Renal cortical epithelial cell (primary cell): ENCODE measurements at regions not wholly inside any gene's neighbourhood (a gene's known extent, or its start where the extent isn't known, plus 50 kb on each side); places are given as distances from the start of the nearest gene placed in this dataset.

Source experiments
- DNase-seq: peaks from one replicate; pipeline ENCODE4 v3.0.0-alpha.2; 2011; ENCODE audit warnings: low read depth

DNA sequence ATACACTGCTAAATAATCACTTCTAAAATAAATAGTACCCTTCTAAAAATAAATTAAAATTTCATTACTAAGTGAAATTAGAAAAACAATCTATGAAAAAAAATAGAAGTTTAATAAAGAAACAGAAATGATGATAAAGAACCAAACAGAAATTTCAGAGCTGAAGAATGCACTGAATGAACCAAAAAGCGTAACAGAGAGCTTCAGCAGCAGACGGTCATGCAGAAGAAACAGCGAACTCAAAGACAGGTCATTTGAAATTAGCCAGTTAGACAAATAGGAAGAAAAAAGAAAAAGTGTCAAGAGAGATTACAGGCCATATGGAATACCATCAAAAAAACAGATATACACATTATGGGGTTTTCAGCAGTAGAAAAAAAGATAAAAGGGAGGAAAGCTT lies 706.7 kb downstream of the TBC1D32 start:
- DNase-seq = no peak

DNA sequence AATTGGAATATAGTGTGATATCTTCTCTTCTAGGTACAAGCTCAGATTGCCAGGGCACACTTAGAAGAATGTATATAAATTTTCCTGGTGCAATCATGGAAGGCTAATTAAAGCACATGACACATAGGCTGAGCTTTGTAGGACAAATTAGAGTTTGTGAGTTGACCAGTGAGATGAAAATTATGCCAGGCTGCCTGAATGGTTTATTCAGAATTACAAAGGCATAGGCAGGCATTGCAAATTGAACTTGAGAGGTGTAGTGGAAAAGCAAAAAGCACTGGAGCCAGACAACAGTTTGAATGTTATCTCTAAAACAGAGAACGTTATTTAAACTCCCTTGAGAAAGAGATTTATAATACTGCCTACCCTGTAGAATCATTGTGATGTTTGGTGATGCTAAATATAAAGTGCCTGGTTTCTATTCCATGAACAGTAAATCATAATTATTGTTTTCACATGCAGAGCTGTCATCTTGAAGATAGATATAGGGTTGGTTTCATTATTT lies 712.1 kb downstream of the TBC1D32 start:
- no peak for DNase-seq

DNA sequence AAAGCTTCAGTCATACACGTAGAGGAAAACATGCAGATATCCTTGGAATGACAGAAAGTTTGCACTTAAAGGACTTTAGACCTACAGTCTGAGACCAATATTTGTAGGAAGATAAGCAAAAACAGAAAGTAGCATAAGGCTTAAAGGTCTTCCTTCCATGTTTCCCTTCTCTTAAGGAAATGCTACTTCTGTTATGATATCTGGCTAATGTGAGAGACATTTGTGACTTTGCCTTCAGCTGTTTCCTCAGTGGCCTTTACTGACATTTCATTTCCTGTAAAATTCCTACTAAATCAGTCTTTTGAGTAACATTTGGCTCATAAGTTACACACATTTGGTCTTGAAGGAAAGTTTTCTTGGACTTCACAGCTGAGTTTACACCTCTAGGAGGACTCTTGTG lies 713.4 kb downstream of the TBC1D32 start:
- DNase-seq = no peak

DNA sequence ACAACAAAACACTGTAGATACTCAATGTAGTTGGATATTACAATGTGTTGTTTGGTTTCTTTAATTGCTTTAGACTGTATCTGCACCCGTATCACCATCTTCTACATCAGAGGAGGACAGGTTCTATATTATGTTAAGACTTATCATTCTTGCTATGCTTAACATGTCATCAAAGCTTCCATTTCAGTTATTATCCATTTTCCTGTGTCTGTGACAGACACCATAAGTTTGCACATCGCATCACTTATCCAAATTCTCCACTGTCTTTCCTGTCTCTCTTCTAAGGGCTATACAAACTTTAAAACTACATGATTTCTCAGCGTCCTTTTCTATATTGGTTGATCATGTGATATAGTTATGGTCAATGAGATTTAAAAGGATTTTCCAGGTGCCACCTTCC lies 719.0 kb downstream of the TBC1D32 start:
- DNase-seq = no peak

DNA sequence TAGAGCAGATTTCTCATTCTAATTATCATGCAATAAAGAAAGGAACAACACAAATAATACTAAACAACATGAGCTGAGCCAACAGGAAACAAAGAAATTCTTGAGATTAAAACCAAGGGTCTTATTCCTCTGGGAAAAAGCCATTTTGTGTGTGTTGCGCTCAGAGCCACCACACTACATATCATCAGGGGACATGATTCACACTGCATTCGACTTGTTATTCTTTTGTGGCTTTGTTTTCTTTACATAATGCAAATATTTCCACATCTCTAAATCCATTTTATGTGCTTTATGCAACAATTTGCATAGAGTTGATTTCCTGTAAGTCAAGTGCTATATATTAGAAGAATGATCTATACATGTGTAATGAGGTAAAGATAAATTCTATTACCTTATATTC lies 719.6 kb downstream of the TBC1D32 start:
- no peak for DNase-seq

DNA sequence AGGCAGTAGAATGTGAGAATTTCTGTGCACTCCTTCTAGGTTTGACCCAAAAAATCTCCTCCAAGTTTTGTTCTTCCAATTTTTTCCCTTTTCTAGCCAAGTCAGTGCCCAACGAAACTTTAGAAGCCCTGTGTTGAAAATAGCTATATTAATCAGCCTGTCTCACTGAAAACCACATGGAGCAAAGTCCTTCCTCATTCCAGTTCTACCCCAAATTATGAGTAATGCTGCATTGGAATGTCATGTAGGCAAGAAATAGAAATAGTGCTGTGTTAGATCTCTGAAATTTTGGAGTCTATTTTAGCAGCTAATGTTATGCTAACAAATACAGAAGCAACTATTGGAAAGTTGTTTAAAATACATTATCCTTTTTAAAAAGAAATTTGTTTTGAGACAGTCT lies 725.5 kb downstream of the TBC1D32 start:
- DNase-seq = peak; percentile 18

DNA sequence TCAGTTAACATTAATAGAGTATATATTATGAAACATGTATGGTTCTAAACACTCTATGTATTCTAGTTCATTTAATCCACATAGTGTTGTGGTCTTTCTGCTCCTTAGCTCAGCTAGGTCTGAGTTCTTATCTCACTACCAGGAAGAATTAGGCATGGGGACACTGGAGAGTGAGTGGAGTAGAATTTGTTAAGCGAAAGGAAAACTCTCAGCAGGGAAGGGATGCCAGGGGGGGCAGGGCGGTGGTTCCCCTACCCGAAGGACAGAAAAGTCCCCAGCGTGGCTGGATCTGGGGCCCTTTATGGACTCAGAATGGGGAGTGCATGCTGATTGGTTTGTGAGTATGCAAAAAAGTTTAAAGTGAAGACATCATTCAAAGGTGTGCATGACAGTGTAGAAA lies 727.5 kb downstream of the TBC1D32 start:
- no peak for DNase-seq

DNA sequence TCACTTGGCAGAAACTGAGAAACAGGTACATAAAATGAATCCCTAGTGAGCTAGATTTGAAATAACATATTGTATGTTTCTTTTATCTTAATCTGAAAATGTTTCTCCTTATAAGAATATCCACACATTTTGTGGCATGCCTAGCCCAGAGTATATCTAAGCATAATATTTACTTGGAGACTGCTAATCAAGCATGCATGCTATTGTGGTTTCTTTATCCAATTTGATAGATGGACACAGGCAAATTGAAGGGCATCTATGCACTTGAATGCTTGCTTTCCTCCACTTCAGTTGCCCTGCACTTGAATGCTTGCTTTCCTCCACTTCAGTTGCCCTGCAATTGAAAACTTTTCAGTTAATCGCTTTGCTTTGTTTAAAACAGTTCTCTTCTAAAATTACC lies 729.8 kb downstream of the TBC1D32 start:
- no peak for DNase-seq

DNA sequence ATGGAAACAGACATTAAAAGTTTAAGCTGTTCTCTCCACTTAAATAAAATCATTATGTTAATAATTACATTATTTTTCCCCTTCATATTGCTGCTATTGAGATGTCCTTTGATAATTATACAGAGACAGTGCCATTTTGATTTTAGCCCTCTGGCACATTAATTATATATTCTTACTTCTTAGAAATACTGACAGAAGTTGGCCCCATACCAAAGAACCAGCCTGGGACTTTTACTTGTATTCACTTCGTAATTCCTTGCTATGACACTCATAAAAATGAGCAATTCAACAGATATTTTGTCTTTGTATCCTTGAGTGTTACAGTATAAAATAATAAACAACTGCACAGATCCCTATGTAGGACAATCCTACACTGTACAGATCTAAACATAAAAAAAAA lies 743.7 kb downstream of the TBC1D32 start:
- DNase-seq = no peak

DNA sequence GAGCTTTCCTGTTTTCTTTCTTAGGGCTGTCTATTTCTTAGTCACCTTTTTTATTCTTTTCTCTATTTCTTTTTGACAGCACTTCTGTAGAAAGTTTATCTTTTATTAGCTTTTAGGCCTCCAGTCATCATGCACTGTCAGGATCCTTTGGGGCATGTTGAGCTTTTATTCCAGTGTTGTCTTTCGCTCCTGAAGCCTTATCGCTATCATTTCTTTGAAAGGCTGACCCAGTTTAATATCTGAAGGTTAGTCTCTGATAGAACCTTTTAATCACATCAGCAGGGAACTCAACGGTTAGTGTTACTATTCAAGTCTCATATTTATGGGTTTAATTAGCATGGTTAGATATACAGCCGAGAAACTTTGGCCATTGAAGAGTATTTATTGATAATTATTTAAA lies 745.9 kb downstream of the TBC1D32 start:
- no peak for DNase-seq

DNA sequence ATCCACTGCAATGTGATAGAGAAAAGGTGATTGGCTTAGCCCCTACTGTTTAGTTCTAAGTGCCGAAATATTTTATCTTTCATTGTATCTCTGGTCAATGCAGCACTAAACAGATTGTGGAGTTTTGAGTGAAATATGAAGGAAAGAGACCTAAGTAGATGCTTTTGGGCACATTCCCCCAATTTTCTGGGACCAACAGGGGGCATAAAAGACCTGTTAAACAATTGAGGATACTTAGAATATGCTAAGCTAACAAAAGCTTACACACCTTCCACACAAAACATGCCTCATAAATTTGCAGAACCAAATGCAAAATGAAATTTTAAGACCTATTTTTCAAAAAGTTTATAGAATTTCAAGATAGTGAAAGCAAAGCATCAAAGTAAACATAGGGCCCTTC lies 746.9 kb downstream of the TBC1D32 start:
- no peak for DNase-seq

DNA sequence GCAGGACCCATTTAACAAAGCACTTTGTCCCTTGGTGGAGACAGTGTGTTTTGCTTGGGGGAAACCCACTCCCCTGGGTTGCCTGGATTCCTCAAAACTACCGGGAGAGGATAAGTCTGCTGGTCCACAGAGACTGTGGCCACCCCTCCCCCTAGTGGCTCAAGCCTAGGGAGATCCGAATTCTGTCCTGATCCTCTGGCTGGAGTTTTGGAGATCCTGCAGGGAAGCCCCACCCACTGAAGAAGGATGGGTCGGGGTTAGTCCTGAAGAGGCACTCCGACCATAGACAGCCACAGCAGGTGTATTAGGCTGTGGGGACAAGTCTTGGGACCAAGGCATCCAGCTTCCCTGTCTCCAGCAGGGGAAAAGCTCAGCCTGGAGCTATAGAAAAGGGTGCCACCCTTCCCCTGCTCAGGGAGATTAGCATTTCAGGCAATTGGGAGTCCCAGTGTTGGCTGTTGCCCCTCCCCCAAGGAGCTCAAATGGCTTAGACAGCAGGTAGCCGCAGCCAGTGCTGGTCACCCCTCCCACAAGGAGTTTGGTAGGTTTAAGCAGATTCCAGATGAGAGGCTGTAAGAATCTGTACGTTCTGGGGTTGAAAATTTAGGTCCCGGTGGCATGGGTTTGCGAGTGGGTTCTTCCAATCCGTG lies 750.0 kb downstream of the TBC1D32 start:
- DNase-seq = no peak

DNA sequence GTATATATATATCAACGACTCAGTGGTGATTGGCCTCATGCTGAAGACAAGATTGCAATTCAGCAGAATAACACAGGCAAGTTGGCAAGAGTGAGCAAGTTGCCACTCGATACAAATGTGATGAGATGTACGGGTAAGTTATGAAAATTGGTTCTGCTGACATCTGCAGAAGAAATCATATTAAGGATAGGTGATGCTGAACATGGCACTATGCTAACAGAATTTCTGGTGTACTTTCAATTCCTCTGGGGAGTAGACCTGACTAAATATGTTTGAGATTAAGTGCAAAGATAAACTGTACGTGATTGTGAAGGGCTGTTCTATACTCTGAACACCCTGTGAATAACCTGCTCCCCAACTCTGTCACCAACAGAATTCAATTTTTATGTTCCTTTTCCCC lies 758.2 kb downstream of the TBC1D32 start:
- DNase-seq = no peak

DNA sequence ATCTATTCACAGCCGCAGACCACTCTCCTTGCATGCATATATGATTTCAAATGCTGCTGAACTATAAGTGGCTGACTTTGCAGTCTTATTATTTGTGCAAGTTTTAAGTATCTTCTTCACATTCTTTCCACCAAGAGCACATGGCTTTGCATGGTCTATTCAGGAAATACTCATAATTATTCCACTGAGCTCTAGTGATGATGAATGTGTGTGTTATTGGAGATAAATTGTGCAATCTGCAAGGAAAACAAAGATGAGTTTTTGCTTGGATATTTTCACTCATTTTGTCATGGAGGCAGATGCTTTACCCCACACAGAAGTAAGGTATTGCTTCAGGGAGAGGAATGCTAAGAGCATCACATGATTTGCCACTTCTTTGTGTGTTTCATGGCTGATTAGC lies 764.6 kb downstream of the TBC1D32 start:
- DNase-seq = no peak

DNA sequence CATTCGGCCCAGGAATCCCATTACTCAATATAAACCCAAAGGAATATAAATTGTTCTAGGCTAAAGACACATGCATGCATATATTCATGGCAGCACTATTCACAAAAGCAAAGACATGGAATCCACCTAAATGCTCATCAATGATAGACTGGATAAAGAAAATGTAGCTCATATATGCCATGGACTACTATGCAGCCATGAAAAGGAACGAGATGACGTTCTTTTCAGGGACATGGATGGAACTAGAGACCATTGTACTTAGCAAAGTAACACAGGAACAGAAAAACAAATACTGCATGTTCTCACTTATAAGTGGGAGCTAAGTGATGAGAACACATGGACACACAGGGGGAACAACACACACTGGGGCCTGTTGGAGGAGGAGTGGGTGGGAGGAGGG lies 769.5 kb downstream of the TBC1D32 start:
- DNase-seq = no peak

DNA sequence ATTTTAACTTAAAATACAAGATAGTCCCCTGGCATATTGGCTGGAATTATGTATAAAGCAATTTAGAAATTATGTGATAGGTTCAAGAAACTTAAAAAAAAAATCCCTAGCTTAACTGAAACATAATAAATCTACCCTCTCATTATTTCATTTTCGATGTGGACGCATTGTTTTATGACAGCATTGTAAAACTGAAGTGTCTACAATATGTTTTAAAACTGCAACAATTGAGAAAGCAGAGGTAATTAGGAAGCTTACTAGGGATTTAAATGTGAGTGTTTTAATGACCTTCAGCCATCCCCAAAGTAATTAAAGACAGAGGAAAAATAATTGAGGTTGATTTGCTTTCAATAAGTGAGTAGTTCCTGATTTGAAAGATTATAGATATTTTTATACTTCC lies 776.0 kb downstream of the TBC1D32 start:
- DNase-seq = no peak

DNA sequence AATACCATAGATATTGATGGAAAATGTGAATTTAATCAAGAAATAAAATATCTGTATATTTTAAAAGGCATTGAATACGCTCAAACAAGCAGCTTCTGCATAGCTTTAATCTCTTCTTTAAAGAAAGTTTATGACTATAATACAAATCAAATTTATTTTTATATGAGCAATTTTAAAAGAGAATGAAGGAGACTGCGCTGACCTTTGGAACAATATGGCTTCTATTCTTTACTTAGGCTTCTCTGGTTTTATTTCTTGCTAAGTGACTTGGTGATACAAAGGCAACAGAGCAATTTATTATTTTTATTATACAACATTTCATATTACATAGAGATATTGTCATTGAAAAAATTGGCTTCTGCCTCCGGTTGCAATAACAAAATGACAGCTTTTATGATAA lies 776.7 kb downstream of the TBC1D32 start:
- no peak for DNase-seq

DNA sequence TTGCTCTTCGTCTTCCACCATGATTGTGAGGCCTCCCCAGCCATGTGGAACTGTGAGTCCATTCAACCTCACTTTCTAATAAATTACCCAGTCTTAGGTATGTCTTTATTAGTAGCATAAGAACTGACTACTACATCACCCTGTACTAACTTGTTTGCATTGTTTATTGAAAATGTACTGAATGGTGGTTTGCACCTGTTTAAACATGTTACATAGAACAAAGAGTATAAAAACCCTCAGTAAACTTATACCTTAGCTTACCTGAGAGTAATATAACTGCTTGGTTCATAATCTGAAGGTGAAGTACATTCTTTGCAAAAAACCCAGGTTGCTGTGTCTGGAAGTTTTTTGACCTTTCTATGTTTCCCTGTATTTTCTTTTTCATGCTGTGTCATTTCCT lies 777.8 kb downstream of the TBC1D32 start:
- no peak for DNase-seq

DNA sequence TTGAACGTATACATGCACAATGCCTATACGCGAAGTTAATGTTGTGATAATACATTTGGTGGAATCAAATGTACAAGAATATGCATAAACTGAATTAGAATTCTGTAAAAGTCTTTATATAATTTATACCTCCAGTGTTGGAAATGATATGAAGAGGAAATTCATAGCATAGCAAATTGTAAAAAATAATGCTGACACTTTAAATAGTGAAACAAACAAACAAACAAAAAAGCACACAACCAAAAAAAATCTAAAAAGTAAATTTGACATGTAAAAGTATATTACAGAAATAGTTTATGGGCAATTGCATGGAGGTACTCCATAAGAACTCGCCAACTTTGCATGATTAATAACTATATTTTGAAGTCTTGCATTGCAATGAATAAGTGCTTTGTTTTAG lies 780.9 kb downstream of the TBC1D32 start:
- no peak for DNase-seq

DNA sequence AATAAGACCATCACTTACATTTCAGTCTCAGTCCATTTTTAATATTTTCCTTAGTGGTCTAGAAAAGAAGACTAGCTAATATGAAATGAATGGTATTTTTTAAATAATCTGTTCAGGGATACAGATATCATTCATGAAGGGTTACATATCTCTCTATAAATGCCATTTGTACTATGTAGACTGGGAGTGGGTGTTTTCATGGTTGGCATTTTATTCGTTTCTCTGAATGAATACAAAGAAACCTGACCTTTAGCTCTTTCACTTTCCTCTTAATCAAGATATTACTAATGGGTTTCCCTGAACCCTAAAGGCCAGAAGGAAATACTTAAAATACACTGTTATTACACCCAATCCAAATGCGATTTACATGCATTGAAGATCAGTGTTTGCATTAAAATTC lies 788.9 kb downstream of the TBC1D32 start:
- no peak for DNase-seq

DNA sequence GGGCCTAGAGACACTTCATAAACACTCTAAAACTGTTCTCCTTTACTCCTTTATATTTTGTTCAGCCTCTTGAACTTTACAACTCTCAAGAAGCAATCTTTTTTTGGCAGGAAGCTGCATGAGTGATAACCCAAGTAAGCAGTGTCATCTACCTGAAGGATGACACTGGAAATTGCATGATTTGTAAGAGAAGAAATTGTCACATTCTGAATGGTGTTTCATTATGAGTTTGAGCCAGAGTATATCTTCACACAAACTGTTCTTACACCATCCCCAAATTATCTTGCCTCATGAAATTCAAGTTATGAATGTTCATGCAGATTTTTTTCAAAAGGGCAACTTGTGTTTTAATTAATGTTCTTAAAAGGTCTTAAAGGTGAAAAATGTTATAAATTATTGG lies 799.3 kb downstream of the TBC1D32 start:
- no peak for DNase-seq

DNA sequence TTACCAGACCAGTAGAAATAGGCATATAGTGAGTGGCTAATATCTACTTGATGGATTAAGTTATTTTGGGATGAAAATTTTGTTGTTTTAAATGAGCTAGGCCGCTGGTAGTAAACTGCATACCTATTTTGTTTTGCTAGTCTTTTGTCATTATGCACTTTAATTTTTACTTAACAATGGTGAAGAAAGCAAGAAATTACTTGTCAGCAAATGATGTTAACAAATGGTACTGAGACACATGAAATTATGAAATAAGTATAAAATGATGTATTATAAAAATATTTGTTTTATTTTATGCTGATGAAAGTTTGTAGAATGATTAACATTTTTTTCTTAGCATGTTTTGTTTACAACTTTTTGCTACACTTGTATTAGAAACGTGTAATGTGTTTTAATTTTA lies 807.7 kb downstream of the TBC1D32 start:
- no peak for DNase-seq

DNA sequence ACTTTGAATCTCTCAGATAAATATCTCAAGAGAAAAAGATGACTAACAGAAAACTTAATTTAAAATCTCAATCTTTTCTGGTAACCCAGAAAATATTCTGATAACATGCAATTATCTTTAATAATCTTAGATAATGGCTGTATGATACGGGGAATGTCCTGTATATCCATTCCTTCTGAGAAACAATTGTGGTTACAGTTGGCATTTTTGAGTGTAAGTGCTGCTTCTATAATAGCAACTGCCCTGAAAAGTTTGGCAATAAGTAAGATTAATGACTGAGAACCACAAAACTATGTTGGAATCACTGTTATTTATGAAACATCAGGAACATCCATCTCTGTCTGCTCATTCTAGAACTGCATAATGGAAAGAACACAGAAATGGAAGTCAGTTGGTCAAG lies 819.7 kb downstream of the TBC1D32 start:
- DNase-seq = no peak

DNA sequence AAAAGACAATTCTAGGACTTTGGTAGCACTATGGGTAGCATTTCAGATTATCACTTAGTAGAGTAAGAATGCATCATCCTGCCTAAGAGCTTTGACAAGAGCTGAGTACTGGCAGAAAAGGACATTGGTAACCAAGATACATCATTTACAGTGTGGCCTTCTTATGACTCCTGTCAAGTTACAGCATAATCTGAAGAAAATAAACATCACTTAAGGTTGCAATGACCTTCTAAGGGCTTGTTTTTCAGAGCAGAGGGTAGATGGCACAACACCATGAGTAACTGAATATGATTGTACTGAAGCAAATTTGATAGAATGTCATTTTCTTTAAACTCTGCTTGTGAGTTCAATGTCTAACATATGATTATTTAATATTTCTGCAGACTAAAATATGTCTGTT lies 822.6 kb downstream of the TBC1D32 start:
- no peak for DNase-seq

DNA sequence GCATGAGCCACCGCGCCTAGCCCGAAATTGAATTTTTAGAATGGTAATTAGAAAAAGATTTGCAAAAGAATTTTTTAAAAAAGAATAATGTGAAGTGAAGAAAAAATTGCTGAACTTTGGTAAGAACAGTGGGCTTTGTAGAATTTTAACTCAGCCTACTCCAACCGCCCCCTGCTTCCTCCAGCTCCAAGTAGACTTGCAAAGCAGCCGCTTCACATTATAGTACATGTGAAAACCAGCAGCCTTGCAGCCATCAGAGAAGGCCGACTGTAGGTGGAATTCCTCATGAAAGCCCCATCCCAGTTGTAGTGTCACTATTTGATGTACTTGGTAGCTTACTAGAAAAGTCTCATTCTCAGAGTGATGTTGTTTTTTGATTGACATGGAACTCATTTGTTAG lies 835.6 kb downstream of the TBC1D32 start:
- no peak for DNase-seq
